ENCODE measurements at regions not wholly inside any gene's neighbourhood (a gene's known extent, or its start where the extent isn't known, plus 50 kb on each side); places are given as distances from the start of the nearest gene placed in this dataset.
"Not testable (repeated sequence)": the region's sequence is repeated elsewhere in the genome, so short reads cannot be mapped to it uniquely, and the experiment has no call there.

DNA sequence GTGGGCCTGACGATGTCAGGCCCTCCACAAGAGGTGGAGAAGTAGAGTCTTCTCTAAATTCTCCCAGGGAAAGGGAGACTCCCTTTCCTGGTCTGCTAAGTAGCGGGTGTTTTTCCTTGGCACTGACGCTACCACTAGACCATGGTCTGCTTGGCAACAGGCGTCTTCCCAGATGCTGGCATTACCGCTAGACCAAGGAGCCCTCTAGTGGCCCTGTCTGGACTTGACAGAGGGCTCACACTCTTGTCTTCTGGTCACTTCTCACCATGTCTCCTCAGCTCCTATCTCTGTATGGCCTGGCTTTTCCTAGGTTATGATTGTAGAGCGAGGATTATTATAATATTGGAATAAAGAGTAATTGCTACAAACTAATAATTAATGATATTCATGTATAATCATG is 51.1 kb upstream of the RASSF6 start:
- not testable (repeated sequence) for DNase-seq (ENCODE audit: low read depth); H3K4me3 ChIP-seq (ENCODE audit: low read depth, low read length)
- in situ Hi-C loops (cut with HindIII; ENCODE audit: low sequenced_read_pairs): loop anchor here (25.0 kb wide), 1 partner anchor 466 kb away; no protein-coding TSS in a partner anchor

- in situ Hi-C loops (cut with HindIII; ENCODE audit: low sequenced_read_pairs): loop anchor here (25.0 kb wide), 1 partner anchor 464 kb away; no protein-coding TSS in a partner anchor
- no peak overlapping the region for H3K4me3 ChIP-seq (ENCODE audit: low read depth, low read length)
- no peak for DNase-seq (ENCODE audit: low read depth)
- no peak for TF ChIP-seq CTCF (IDR thresholded peaks at IDR 0.05; ENCODE audit: low read depth, low read length, missing control alignments)
Observed at GRCh38 chr4:73673286-73673685, 53.0 kb upstream of the RASSF6 start.

DNA sequence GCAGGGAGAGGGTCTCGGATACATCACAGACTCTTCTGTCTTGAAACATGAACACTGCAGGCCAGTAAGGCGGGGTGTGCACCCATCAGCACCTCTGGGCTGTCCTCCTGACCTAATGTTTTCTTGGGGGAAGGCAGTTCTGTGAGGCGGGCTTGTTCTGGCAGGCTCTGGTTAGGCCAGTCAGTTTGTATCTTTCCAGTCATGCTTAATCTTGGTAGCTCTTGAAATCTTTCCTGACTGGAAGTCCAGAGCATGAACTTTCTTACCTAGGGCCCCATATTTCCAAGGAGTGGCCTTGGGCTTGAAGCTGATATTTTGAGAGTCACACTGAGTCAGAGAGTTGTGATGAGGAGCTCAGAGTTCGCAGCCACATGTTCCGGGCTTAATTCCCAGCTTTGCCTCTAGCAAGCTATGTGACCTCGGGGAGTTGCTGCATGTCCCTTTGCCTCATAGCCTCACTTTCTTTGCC is 54.2 kb upstream of the RASSF6 start:
- no peak for DNase-seq (ENCODE audit: low read depth)
- no peak overlapping the region for H3K4me3 ChIP-seq (ENCODE audit: low read depth, low read length)
- TF ChIP-seq CTCF (IDR thresholded peaks at IDR 0.05; ENCODE audit: low read depth, low read length, missing control alignments): no peak
- in situ Hi-C loops (cut with HindIII; ENCODE audit: low sequenced_read_pairs): loop anchor here (25.0 kb wide), 1 partner anchor 463 kb away; no protein-coding TSS in a partner anchor

GRCh38 chr4:73675623-73676022 is 55.4 kb upstream of the RASSF6 start:
- no peak for TF ChIP-seq CTCF (IDR thresholded peaks at IDR 0.05; ENCODE audit: low read depth, low read length, missing control alignments)
- H3K4me3 ChIP-seq (ENCODE audit: low read depth, low read length): no peak overlapping the region
- DNase-seq (ENCODE audit: low read depth): no peak
- in situ Hi-C loops (cut with HindIII; ENCODE audit: low sequenced_read_pairs): no loop called here

DNA sequence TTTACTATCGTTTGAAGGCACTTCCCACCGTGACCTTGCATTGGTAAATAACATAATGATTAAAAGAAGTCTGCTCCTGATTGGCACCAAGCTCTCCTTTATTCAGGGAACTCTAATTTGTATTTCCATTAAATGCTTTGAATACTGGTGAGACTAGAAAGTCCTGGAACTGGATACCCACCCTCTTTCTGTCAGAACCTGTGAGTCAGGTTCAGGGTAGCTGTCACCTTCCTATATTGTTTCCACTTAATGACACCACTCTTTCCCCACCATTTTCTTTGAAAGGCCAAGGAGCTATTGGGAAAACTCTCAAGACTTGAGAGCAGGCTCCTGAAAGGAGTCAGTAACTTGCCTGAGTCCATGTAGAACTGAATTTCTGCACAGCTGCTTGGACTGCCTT is 55.9 kb upstream of the RASSF6 start:
- in situ Hi-C loops (cut with HindIII; ENCODE audit: low sequenced_read_pairs): no loop called here

DNA sequence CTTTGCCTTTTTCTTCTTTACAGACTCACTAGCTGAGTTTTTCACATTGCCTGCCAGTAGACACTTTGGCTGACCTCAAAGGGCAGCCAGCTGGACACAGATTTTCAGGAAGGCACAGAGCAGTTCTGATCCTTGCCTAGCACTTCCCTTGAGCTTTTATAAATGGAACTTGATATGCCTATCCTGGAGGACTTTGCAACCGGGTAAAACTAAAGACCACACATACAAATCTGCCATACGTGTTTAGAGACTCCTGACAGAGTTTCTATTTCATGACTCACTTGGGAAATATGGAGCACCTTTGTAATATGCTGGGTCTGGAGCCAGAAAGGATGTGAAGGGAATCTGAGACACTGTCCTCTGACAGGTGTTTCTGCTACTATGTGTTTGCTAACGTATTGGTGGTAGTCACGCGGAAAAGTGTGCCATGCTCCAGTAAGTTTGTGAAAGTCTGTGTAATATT is 56.7 kb upstream of the RASSF6 start:
- in situ Hi-C loops (cut with HindIII; ENCODE audit: low sequenced_read_pairs): no loop called here
- TF ChIP-seq CTCF (IDR thresholded peaks at IDR 0.05; ENCODE audit: low read depth, low read length, missing control alignments): no peak
- DNase-seq (ENCODE audit: low read depth): peak; percentile 28
- no peak overlapping the region for H3K4me3 ChIP-seq (ENCODE audit: low read depth, low read length)

More for the DNA sequence above, 55.9 kb upstream of the RASSF6 start:
- no peak for TF ChIP-seq CTCF (IDR thresholded peaks at IDR 0.05; ENCODE audit: low read depth, low read length, missing control alignments)
- DNase-seq (ENCODE audit: low read depth): no peak
- no peak overlapping the region for H3K4me3 ChIP-seq (ENCODE audit: low read depth, low read length)

GRCh38 chr4:73679836-73680235 is 59.6 kb upstream of the RASSF6 start:
- H3K4me3 ChIP-seq (ENCODE audit: low read depth, low read length): no peak overlapping the region
- in situ Hi-C loops (cut with HindIII; ENCODE audit: low sequenced_read_pairs): no loop called here
- DNase-seq (ENCODE audit: low read depth): peak; percentile 68
- TF ChIP-seq CTCF (IDR thresholded peaks at IDR 0.05; ENCODE audit: low read depth, low read length, missing control alignments): no peak
